Thyroid gland (tissue), 4 donors: ENCODE measurements at regions not wholly inside any gene's neighbourhood (a gene's known extent, or its start where the extent isn't known, plus 50 kb on each side); places are given as distances from the start of the nearest gene placed in this dataset.

ENCODE experiments used
- CTCF ChIP-seq, 6 experiments: fragments of 200-600 bp in 3 of 6; fragments of 450-650 bp in 3 of 6; sonication (generic) in 3 of 6; IDR thresholded peaks; one replicate each; pipeline ENCODE4 v1.5.1; 2016 to 2019; ENCODE audit warnings: antibody characterized with exemption in 6 of 6, mild to moderate bottlenecking in 2 of 6, inconsistent platforms in 1 of 6, moderate library complexity in 1 of 6
- POLR2A ChIP-seq, 2 donors: fragments of 450-650 bp; IDR thresholded peaks; one replicate each; pipeline ENCODE4 v1.6.1; 2017; ENCODE audit warnings: antibody characterized with exemption in 2 of 2, mild to moderate bottlenecking in 2 of 2, moderate library complexity in 1 of 2

DNA sequence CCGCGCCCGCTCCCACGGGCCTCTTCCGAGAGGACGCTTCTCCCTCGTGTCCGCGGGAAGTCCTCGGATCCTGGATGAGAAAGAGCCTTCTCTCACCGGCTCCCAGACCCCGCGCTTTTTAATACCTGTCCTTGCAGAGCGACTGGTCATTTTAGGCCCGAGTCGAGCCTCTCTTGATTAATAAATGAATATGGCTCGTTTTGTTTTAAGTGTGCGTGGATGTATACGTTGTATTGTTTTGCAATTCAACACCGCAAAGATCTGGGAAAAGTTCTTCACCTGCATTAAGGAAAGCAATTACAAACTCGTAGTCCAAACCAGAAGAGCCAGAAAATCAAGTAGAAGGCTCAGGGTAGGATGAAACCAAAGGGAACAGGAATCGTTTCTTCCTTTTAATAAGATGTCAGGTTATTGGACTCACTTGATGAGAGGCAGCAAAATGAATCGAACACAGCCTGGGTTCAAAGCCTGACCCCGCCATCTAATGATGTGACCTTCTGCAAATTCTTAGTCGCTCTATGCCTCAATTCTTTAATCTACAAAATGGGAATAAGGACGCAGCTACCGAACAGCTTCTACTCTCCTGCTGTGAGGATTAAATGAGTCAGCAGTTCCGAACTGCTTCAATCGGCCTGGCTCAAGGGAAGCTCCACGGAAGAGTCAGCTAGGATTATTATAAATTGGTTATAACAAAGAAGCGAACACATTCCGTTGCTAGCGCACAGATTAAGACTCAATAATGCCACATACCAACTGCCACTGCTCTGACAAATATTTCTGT is 277.8 kb upstream of the NEBL start:
- TF ChIP-seq POLR2A (IDR thresholded peaks at IDR 0.05): no peak
- no peak for TF ChIP-seq CTCF (IDR thresholded peaks at IDR 0.05)
